M059J (cell line): ENCODE measurements at regions not wholly inside any gene's neighbourhood (a gene's known extent, or its start where the extent isn't known, plus 50 kb on each side); places are given as distances from the start of the nearest gene placed in this dataset.
"Not testable (repeated sequence)": the region's sequence is repeated elsewhere in the genome, so short reads cannot be mapped to it uniquely, and the experiment has no call there.

ENCODE experiments used
- DNase-seq: peaks from one replicate; pipeline ENCODE4 v3.0.0-alpha.2; 2012; ENCODE audit warnings: low read depth

- DNase-seq, result no peak
Measured at GRCh38 chr19:34575206-34575605, 93.6 kb downstream of the WTIP start.

- DNase-seq, result peak; percentile 5
Measured at GRCh38 chr19:34574704-34575103, 93.1 kb downstream of the WTIP start.

GRCh38 chr19:34573226-34573864 is 91.8 kb downstream of the WTIP start:
- DNase-seq, result no peak

DNA sequence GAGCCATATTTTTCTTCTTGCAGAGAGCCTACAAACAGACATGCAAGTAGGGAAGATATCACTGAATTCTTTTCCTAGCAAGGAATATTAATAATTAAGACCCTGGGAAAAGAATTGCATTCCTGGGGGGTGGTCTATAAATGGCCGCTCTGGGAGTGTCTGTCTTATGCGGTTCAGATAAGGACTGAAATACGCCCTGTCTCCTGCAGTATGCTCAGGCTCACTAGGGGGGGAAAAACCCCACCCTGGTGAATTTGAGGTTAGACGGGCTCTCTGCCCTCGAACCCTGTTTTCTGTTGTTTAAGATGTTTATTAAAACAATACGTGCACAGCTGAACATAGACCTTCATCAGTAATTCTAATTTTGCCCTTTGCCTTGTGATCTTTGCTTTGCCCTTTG is 88.6 kb downstream of the WTIP start:
- not testable (repeated sequence) for DNase-seq

DNA sequence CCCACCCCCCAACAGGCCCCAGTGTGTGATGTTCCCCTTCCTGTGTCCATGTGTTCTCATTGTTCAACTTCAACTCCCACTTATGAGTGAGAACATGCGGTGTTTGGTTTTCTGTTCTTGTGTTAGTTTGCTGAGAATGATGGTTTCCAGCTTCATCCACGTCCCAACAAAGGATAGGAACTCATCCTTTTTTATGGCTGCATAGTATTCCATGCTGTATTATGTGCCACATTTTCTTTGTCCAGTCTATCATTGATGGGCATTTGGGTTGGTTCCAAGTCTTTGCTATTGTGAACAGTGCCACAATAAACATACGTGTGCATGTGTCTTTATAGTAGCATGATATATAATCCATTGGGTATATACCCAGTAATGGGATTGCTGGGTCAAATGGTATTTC is 80.8 kb downstream of the WTIP start:
- DNase-seq, result not testable (repeated sequence)
